H1 (cell line): ENCODE measurements at regions not wholly inside any gene's neighbourhood (a gene's known extent, or its start where the extent isn't known, plus 50 kb on each side); places are given as distances from the start of the nearest gene placed in this dataset.

Experiments
- CTCF ChIA-PET: fragments of 300-600 bp; sonication (Branson Sonifier 250); formaldehyde crosslinking; loops from one replicate; lab custom pipeline; 2021; ENCODE audit not compliant: partially characterized antibody; lab: Charles Lee
- POLR2A ChIA-PET: fragments of 300-600 bp; sonication (Branson Sonifier 250); formaldehyde crosslinking; loops from one replicate; lab custom pipeline; 2021; ENCODE audit warnings: inconsistent platforms; ENCODE audit not compliant: partially characterized antibody; lab: Charles Lee
- DNase-seq, 2 experiments: peaks; one replicate each; pipeline versions ENCODE4 v3.0.0 to v3.0.0-alpha.2; 2010 to 2022; ENCODE audit warnings: low spot score in 2 of 2, low read depth in 1 of 2, mixed read lengths in 1 of 2
- FAIRE-seq: peaks from 2 replicates; lab custom pipeline; 2011; peaks lifted over from hg19 to GRCh38; lab: Jason Lieb, UNC
- H2AFZ ChIP-seq: 2 replicates; pipeline ENCODE4 v1.8.1; 2012; ENCODE audit warnings: low read length, inconsistent platforms
- H2AK5ac ChIP-seq: 2 replicates; pipeline ENCODE4 v1.6.1; 2013; ENCODE audit warnings: low read depth, low read length
- H2BK120ac ChIP-seq: replicated peaks from 2 replicates; pipeline ENCODE3; 2013; ENCODE audit warnings: low read depth, low read length, inconsistent platforms
- H2BK12ac ChIP-seq: 2 replicates; pipeline ENCODE4 v1.6.1; 2013; ENCODE audit warnings: low read depth, low read length
- H2BK15ac ChIP-seq: 2 replicates; pipeline ENCODE4 v1.6.1; 2013; ENCODE audit warnings: low read length
- H2BK20ac ChIP-seq: 2 replicates; pipeline ENCODE4 v1.6.1; 2013; ENCODE audit warnings: low read length
- H2BK5ac ChIP-seq: 2 replicates; pipeline ENCODE4 v1.6.1; 2013; ENCODE audit warnings: low read depth, low read length
- H3K14ac ChIP-seq: 2 replicates; pipeline ENCODE4 v1.6.1; 2013; ENCODE audit warnings: inconsistent platforms; ENCODE audit not compliant: insufficient read length
- H3K18ac ChIP-seq: 2 replicates; pipeline ENCODE4 v1.6.1; 2013; ENCODE audit warnings: low read length; ENCODE audit errors: extremely low read depth
- H3K23ac ChIP-seq: 2 replicates; pipeline ENCODE4 v1.6.1; 2013; ENCODE audit warnings: inconsistent platforms; ENCODE audit not compliant: insufficient read length
- H3K23me2 ChIP-seq: 2 replicates; pipeline ENCODE4 v1.6.1; 2013; ENCODE audit warnings: low read depth, low read length
- H3K27ac ChIP-seq: 2 replicates; pipeline ENCODE4 v1.6.1; 2011; ENCODE audit warnings: low read depth, low read length, inconsistent platforms
- H3K27me3 ChIP-seq, 4 experiments: replicated peaks in 1 of 4; 1 replicate in 1 of 4; 2 replicates in 3 of 4; pipeline versions ENCODE4 v1.6.1 to v1.8.1; 2011 to 2013; ENCODE audit warnings: low read length in 3 of 4, mild to moderate bottlenecking in 3 of 4, inconsistent platforms in 2 of 4, mixed read lengths in 2 of 4, moderate library complexity in 1 of 4; ENCODE audit not compliant: control insufficient read depth in 3 of 4, insufficient read depth in 3 of 4; ENCODE audit errors: extremely low read depth in 1 of 4
- H3K36me3 ChIP-seq, 4 experiments: 2 replicates each; pipeline versions ENCODE4 v1.6.1 to v1.8.1; 2011 to 2013; ENCODE audit warnings: mild to moderate bottlenecking in 4 of 4, low read length in 3 of 4, moderate library complexity in 2 of 4, control low read depth in 1 of 4, inconsistent platforms in 1 of 4; ENCODE audit not compliant: insufficient read depth in 4 of 4, control insufficient read depth in 2 of 4
- H3K4ac ChIP-seq: replicated peaks from 2 replicates; pipeline ENCODE3; 2013; ENCODE audit warnings: low read length, low read depth, mixed read lengths, inconsistent platforms; ENCODE audit not compliant: insufficient read length
- H3K4me1 ChIP-seq, 4 experiments: replicated peaks in 1 of 4; 1 replicate in 1 of 4; 2 replicates in 3 of 4; pipeline versions ENCODE4 v1.6.1 to v1.8.1; 2011 to 2013; ENCODE audit warnings: low read length in 3 of 4, inconsistent platforms in 2 of 4, mixed read lengths in 1 of 4; ENCODE audit not compliant: insufficient read depth in 4 of 4, control insufficient read depth in 3 of 4
- H3K4me2 ChIP-seq, 2 experiments: 2 replicates each; pipeline versions ENCODE4 v1.6.1 to v1.8.1; 2011 to 2013; ENCODE audit warnings: low read depth in 2 of 2, low read length in 2 of 2, control low read depth in 1 of 2, inconsistent platforms in 1 of 2, mild to moderate bottlenecking in 1 of 2; ENCODE audit not compliant: insufficient read depth in 1 of 2
- H3K4me3 ChIP-seq, 4 experiments: fragments of 200-600, 300-600 bp in 1 of 4; sonication (generic), shearing (Covaris generic), sonication (Bioruptor Twin) in 1 of 4; 2 replicates each; pipeline versions ENCODE4 v1.5.1 to v1.8.1; 2011 to 2016; ENCODE audit warnings: low read length in 4 of 4, low read depth in 3 of 4, control low read depth in 2 of 4, inconsistent platforms in 2 of 4, mild to moderate bottlenecking in 2 of 4, mixed read lengths in 1 of 4, moderate library complexity in 1 of 4; ENCODE audit not compliant: insufficient read depth in 2 of 4; ENCODE audit errors: extremely low read depth in 1 of 4
- H3K56ac ChIP-seq: replicated peaks from 2 replicates; pipeline ENCODE3; 2013; ENCODE audit warnings: low read depth, mild to moderate bottlenecking, mixed read lengths, low read length, inconsistent platforms; ENCODE audit not compliant: insufficient read length
- H3K79me1 ChIP-seq: 2 replicates; pipeline ENCODE4 v1.6.1; 2013; ENCODE audit warnings: low read depth, low read length, control low read depth
- H3K79me2 ChIP-seq, 2 experiments: 2 replicates each; pipeline versions ENCODE4 v1.6.1 to v1.8.1; 2012 to 2013; ENCODE audit warnings: low read length in 2 of 2, mild to moderate bottlenecking in 2 of 2, inconsistent platforms in 1 of 2; ENCODE audit not compliant: insufficient read depth in 2 of 2, control insufficient read depth in 1 of 2
- H3K9ac ChIP-seq, 4 experiments: replicated peaks in 1 of 4; 1 replicate in 1 of 4; 2 replicates in 3 of 4; pipeline versions ENCODE4 v1.6.1 to v1.8.1; 2011 to 2013; ENCODE audit warnings: low read depth in 3 of 4, low read length in 3 of 4, control low read depth in 2 of 4, mild to moderate bottlenecking in 2 of 4, moderate library complexity in 2 of 4, inconsistent platforms in 1 of 4; ENCODE audit errors: extremely low read depth in 1 of 4
- H3K9me3 ChIP-seq, 2 experiments: 2 replicates each; pipeline versions ENCODE4 v1.6.1 to v1.8.1; 2012 to 2013; ENCODE audit warnings: mild to moderate bottlenecking in 2 of 2, moderate library complexity in 2 of 2, control low read depth in 1 of 2, inconsistent platforms in 1 of 2, low read depth in 1 of 2, low read length in 1 of 2, mixed read lengths in 1 of 2; ENCODE audit not compliant: insufficient read depth in 2 of 2
- H4K20me1 ChIP-seq, 2 experiments: replicated peaks in 1 of 2; 2 replicates each; pipeline versions ENCODE3 to v1.8.1; 2011 to 2013; ENCODE audit warnings: inconsistent platforms in 2 of 2, low read length in 2 of 2, mild to moderate bottlenecking in 1 of 2; ENCODE audit not compliant: insufficient read depth in 2 of 2, control insufficient read depth in 1 of 2
- H4K5ac ChIP-seq: 2 replicates; pipeline ENCODE4 v1.6.1; 2013; ENCODE audit warnings: low read length, low read depth, mixed read lengths, inconsistent platforms; ENCODE audit not compliant: insufficient read length
- H4K8ac ChIP-seq: 2 replicates; pipeline ENCODE4 v1.8.0; 2013; ENCODE audit warnings: mild to moderate bottlenecking, moderate library complexity, low read length, inconsistent platforms; ENCODE audit not compliant: insufficient read depth; ENCODE audit errors: extremely low read depth
- H4K91ac ChIP-seq: replicated peaks from 2 replicates; pipeline ENCODE3; 2013; ENCODE audit warnings: low read length, mixed read lengths, inconsistent platforms; ENCODE audit not compliant: insufficient read length
- CHD1 ChIP-seq: IDR thresholded peaks from 2 replicates; pipeline ENCODE4 v1.6.1; 2012; ENCODE audit warnings: low read depth, low read length, improper control_type of control experiment
- JUND ChIP-seq: IDR thresholded peaks from 2 replicates; pipeline ENCODE4 v1.6.1; 2011; ENCODE audit warnings: mild to moderate bottlenecking, improper control_type of control experiment, low read length
- MAFK ChIP-seq: IDR thresholded peaks from 2 replicates; pipeline ENCODE4 v1.6.1; 2012; ENCODE audit warnings: low read depth, mild to moderate bottlenecking, improper control_type of control experiment, low read length
- SIX5 ChIP-seq: IDR thresholded peaks from 2 replicates; pipeline ENCODE4 v1.6.1; 2011; ENCODE audit warnings: mild to moderate bottlenecking, low read depth, low read length
- SP1 ChIP-seq: IDR thresholded peaks from 2 replicates; pipeline ENCODE4 v1.6.1; 2011; ENCODE audit warnings: low read depth, low read length
- WGBS, 2 experiments: shearing (Covaris generic) in 1 of 2; methylation state at CpG; one replicate each; pipeline versions ENCODE4 v1.1.6 to v1.1.7; 2013 to 2015; ENCODE audit warnings: low lambda C conversion rate in 2 of 2, mixed read lengths in 2 of 2, inconsistent platforms in 1 of 2, low coverage in 1 of 2, missing lambda C conversion rate in 1 of 2; ENCODE audit not compliant: insufficient replicate concordance in 2 of 2, insufficient coverage in 1 of 2, insufficient read length in 1 of 2; ENCODE audit errors: extremely low coverage in 1 of 2, missing lambda C conversion rate in 1 of 2; 5-methylcytosine and 5-hydroxymethylcytosine counted together

GRCh38 chr2:66761826-66762225 is 326.9 kb downstream of the MEIS1 start:
- Histone ChIP-seq H2BK5ac (no peak overlapping the region), H3K79me2 (no peaks in the 10 kb centered on the region), H4K5ac (no peak overlapping the region), H2BK20ac (no peak overlapping the region), H3K18ac (no peak overlapping the region), H3K4ac (no peak overlapping the region), H3K36me3 (no peaks in the 10 kb centered on the region), H3K4me1 (no peaks in the 10 kb centered on the region), H2AK5ac (no peak overlapping the region), H3K56ac (no peak overlapping the region), H3K4me2 (no peak overlapping the region), H2BK120ac (no peak overlapping the region), H3K9ac (no peak overlapping the region), H3K14ac (no peak overlapping the region), H4K8ac (no peak overlapping the region), H3K79me1 (no peaks in the 10 kb centered on the region), H3K27ac (no peak overlapping the region), H3K27me3 (no peaks in the 10 kb centered on the region), H4K20me1 (no peaks in the 10 kb centered on the region), H2AFZ (no peak overlapping the region), H3K4me3 (no peak overlapping the region), H2BK12ac (no peak overlapping the region), H4K91ac (no peak overlapping the region)
- ChIA-PET POLR2A (no interaction called here), CTCF (interaction anchor here (0.7 kb wide), 1 partner anchor 1121 kb away, joined by 3 read pairs; no protein-coding TSS in a partner anchor)
- FAIRE-seq (no peak), DNase-seq (no peak)
- TF ChIP-seq SP1 = no peak
- no peak for TF ChIP-seq SIX5
- no peak for TF ChIP-seq MAFK
- TF ChIP-seq JUND = no peak
- TF ChIP-seq CHD1 = no peak
- TF ChIP-seq, all 59 proteins: peak for 0
- Histone ChIP-seq H3K23me2 (no peaks in the 10 kb centered on the region; the same call in 1 of the 2 replicates), H3K9me3 (no peaks in the 10 kb centered on the region), H2BK15ac (no peak overlapping the region), H3K23ac (no peak overlapping the region)
- WGBS, 2 experiments = 90% methylated on average over 2 of the region's 2 CpGs; no CpG with 5 or more reads in 1 of the 2 experiments
